ENCODE measurements at regions not wholly inside any gene's neighbourhood (a gene's known extent, or its start where the extent isn't known, plus 50 kb on each side); places are given as distances from the start of the nearest gene placed in this dataset.

DNA sequence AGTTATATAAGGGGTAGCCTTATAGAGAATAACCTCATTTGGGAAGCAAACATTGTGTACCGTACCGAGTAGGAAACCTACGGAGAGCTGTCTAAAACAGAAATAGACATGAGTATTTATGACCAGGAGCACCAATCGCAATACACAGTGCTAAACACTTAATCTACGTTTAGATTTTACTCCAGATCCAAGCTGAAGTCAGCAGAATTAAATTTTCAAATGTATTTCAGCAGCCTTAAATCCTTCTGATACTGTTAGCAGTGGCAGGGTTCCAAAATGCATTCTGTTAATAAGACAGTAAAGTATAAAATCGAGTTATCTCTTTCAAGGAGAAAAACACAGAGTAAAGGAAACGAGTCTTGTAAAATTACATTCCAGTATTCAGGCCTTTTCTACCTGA, 118.1 kb upstream of the ZNF521 start:
- TF ChIP-seq POLR2A (IDR thresholded peaks at IDR 0.05): no peak
- TF ChIP-seq, protein P1, sequence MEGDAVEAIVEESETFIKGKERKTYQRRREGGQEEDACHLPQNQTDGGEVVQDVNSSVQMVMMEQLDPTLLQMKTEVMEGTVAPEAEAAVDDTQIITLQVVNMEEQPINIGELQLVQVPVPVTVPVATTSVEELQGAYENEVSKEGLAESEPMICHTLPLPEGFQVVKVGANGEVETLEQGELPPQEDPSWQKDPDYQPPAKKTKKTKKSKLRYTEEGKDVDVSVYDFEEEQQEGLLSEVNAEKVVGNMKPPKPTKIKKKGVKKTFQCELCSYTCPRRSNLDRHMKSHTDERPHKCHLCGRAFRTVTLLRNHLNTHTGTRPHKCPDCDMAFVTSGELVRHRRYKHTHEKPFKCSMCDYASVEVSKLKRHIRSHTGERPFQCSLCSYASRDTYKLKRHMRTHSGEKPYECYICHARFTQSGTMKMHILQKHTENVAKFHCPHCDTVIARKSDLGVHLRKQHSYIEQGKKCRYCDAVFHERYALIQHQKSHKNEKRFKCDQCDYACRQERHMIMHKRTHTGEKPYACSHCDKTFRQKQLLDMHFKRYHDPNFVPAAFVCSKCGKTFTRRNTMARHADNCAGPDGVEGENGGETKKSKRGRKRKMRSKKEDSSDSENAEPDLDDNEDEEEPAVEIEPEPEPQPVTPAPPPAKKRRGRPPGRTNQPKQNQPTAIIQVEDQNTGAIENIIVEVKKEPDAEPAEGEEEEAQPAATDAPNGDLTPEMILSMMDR (IDR thresholded peaks at IDR 0.05): no peak
- Histone ChIP-seq H3K27ac (no peak overlapping the region), H3K36me3 (ENCODE audit: low read depth, missing control alignments) (no peaks in the 10 kb centered on the region), H3K27me3 (no peaks in the 10 kb centered on the region), H3K9me3 (no peaks in the 10 kb centered on the region), H3K4me1 (no peaks in the 10 kb centered on the region), H3K4me3 (no peak overlapping the region)
- intact Hi-C loops (cut with DNase I; ENCODE audit: low total_unique reads): no loop called here
- DNase-seq: no peak
- WGBS, 2 donors: 55 to 64% methylated on average over 7 of the region's 7 CpGs

DNA sequence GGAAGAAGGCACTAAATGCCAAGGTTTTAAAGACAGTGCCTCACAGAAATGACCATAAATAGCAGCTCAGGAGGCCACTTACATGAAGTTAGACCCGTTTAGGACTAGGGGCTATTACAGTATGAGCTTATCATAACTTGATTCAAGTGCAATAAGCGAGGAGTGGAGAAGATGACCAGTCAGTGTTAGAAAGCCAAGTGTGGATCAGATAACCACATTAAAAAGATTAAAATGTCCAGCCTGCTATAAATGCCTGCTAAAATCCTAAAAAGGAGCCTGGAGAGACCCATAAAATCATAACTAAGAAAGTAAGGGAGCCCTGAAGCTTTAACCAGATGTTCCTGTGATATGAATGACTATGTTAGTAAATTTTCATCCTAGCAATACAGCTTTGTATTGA, 117.5 kb upstream of the ZNF521 start:
- no peaks in the 10 kb centered on the region for H3K4me1 ChIP-seq
- WGBS, 2 donors: 79 to 86% methylated on average over 2 of the region's 2 CpGs

DNA sequence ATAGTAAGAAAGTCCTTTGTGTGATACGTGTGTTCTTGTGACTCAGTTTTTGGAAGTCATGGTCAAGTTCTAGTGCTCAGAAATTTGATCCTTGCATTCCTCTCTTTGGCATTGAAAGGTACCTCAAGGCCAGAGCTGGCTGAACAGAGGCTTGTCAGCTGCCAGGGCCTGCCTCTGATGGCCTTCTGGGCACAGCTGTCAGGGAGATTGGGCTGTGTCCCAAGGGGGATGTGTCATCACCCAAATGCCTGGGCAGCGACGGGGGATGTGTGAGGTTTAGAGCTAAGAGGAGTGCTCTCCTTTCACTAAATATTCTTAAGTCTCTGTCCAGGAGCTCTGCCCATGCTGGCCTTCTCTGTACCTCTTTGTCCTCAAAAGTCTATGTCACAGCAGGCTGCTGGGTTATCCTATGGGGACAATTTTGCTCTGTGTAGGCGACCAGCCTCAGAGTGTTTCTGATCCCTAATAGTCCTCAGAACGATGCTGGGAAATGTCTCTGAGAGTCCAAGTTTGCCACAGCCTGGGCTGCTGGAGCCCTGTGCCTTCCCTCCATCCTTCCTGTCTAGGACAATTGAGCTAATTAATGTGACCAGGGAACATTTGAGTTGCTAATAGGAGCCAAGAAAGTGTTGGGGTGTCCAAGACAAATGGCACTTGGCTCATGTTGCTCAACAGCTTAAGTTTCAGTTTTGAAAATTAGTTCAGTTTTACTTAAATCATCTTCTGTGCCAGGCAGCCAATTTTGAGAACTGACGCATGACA, 115.4 kb upstream of the ZNF521 start:
- H3K36me3 ChIP-seq (ENCODE audit: low read depth, missing control alignments): no peaks in the 10 kb centered on the region
- no peaks in the 10 kb centered on the region for H3K4me1 ChIP-seq
- H3K27me3 ChIP-seq: no peaks in the 10 kb centered on the region
- H3K27ac ChIP-seq: no peak overlapping the region
- WGBS, 2 donors: 57 to 59% methylated on average over 4 to 6 of the region's 6 CpGs
- intact Hi-C loops (cut with DNase I; ENCODE audit: low total_unique reads): no loop called here
- no peak for DNase-seq
- TF ChIP-seq POLR2A (IDR thresholded peaks at IDR 0.05): no peak
- TF ChIP-seq, protein P1 (IDR thresholded peaks at IDR 0.05): no peak
- no peak overlapping the region for H3K4me3 ChIP-seq
- no peaks in the 10 kb centered on the region for H3K9me3 ChIP-seq

More for the DNA sequence above, 117.5 kb upstream of the ZNF521 start:
- intact Hi-C loops (cut with DNase I; ENCODE audit: low total_unique reads): no loop called here
- Histone ChIP-seq H3K9me3 (no peaks in the 10 kb centered on the region), H3K27me3 (no peaks in the 10 kb centered on the region), H3K4me3 (no peak overlapping the region), H3K36me3 (ENCODE audit: low read depth, missing control alignments) (no peaks in the 10 kb centered on the region), H3K27ac (no peak overlapping the region)
- TF ChIP-seq POLR2A (IDR thresholded peaks at IDR 0.05): no peak
- TF ChIP-seq, protein P1 (IDR thresholded peaks at IDR 0.05): no peak
- no peak for DNase-seq

DNA sequence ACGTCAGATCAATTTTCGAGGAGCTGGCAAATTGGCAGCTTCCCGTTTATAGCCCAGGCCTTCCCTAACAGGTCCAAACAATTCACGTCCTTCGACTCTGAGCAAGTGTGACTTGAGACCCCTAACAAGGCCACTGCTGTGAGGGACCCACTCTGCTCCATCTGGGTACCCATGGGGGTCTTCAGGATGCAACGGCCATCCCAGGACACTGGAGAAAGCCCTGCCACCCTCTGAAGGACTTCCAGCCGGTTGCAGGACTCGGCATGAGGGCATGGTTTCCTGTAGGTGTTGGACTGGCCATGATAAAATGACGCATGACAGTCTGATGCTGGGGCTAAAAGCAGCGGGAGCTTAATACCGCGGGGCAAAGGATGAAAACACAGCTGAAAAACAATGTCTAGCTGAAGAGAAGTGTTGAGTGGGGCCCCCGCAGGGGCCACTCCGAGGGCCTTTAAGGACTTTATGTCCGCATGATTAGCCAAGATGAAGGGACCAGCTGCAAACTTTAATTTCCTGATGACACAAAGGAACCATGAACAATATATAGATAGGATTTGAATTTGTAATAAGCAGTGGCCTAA, 113.3 kb upstream of the ZNF521 start:
- intact Hi-C loops (cut with DNase I; ENCODE audit: low total_unique reads): no loop called here
- no peak for DNase-seq
- Histone ChIP-seq H3K4me1 (no peaks in the 10 kb centered on the region), H3K27me3 (no peaks in the 10 kb centered on the region), H3K36me3 (ENCODE audit: low read depth, missing control alignments) (no peaks in the 10 kb centered on the region), H3K4me3 (no peak overlapping the region), H3K9me3 (no peaks in the 10 kb centered on the region), H3K27ac (no peak overlapping the region)
- WGBS, 2 donors: 88 to 94% methylated on average over 15 of the region's 15 CpGs
- no peak for TF ChIP-seq POLR2A (IDR thresholded peaks at IDR 0.05)
- TF ChIP-seq, protein P1 (IDR thresholded peaks at IDR 0.05): no peak

DNA sequence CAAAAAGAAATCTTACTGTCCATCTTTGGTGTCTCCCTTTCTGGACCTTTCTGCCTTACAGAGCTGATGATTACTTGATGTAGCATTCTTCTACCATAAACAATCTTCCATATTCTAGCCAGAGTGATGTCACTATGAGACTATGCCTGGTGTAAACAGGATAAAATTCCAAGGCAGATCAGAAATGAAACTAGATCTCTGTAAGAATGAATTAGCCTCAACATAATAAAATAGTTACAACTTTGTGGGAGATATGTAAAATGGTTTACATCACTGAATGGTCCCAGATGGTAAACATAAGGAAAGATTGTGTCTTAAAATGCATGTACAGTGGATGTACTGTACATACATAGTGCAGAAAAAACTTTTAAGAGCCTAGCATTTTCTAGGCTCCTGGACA, 112.3 kb upstream of the ZNF521 start:
- H3K4me1 ChIP-seq: no peaks in the 10 kb centered on the region
- no peak for TF ChIP-seq POLR2A (IDR thresholded peaks at IDR 0.05)
- no peak for DNase-seq

More for the DNA sequence above, 112.3 kb upstream of the ZNF521 start:
- Histone ChIP-seq H3K4me3 (no peak overlapping the region), H3K27me3 (no peaks in the 10 kb centered on the region), H3K9me3 (no peaks in the 10 kb centered on the region), H3K36me3 (ENCODE audit: low read depth, missing control alignments) (no peaks in the 10 kb centered on the region), H3K27ac (no peak overlapping the region)
- intact Hi-C loops (cut with DNase I; ENCODE audit: low total_unique reads): no loop called here
